SH-SY5Y (cell line): ENCODE measurements at regions not wholly inside any gene's neighbourhood (a gene's known extent, or its start where the extent isn't known, plus 50 kb on each side); places are given as distances from the start of the nearest gene placed in this dataset.

Experiments
- GATA2 ChIP-seq: IDR thresholded peaks from 2 replicates; pipeline ENCODE4 v1.6.1; 2011; ENCODE audit warnings: mild to moderate bottlenecking, low read depth, low read length
- GATA3 ChIP-seq: IDR thresholded peaks from 2 replicates; pipeline ENCODE4 v1.6.1; 2011; ENCODE audit warnings: low read depth, mild to moderate bottlenecking, low read length, moderate library complexity

- no peak for TF ChIP-seq GATA3
- no peak for TF ChIP-seq GATA2
These were observed 168.4 kb upstream of the CADPS start for GRCh38 chr3:63043631-63044030.
